ENCODE measurements at regions not wholly inside any gene's neighbourhood (a gene's known extent, or its start where the extent isn't known, plus 50 kb on each side); places are given as distances from the start of the nearest gene placed in this dataset.

GRCh38 chr9:118290116-118290515 lies 585.9 kb downstream of the TLR4 start:
- Histone ChIP-seq H3K9me3 (ENCODE audit: control insufficient read depth, insufficient read depth, low read depth, low read length) (no peaks in the 10 kb centered on the region), H3K4me1 (ENCODE audit: control insufficient read depth, insufficient read depth, low read length) (no peaks in the 10 kb centered on the region), H3K36me3 (ENCODE audit: control insufficient read depth in 2 of 2, insufficient read depth in 1 of 2, low read length in 2 of 2) (no peaks in the 10 kb centered on the region), H3K4me3 (ENCODE audit: low read depth, low read length) (no peak overlapping the region), H3K27ac (ENCODE audit: extremely low read depth, low read depth, low read length) (no peak overlapping the region)
- no peak for TF ChIP-seq KLF9 (tag by site-specific recombination; IDR thresholded peaks at IDR 0.05; ENCODE audit: low read depth)
- TF ChIP-seq ZNF394 (tag by site-specific recombination; IDR thresholded peaks at IDR 0.05; ENCODE audit: borderline replicate concordance): no peak
- no peak for TF ChIP-seq SETDB1 (IDR thresholded peaks at IDR 0.05; ENCODE audit: insufficient read length, low read length)
- no peak for TF ChIP-seq ZNF704 (tag by site-specific recombination; IDR thresholded peaks at IDR 0.05)
- CTCF ChIA-PET: no interaction called here
- POLR2A ChIA-PET: no interaction called here

- ChIA-PET CTCF (no interaction called here), POLR2A (no interaction called here)
- TF ChIP-seq ZNF121 (tag by site-specific recombination; IDR thresholded peaks at IDR 0.05): no peak
- TF ChIP-seq ZNF280D (tag by site-specific recombination; IDR thresholded peaks at IDR 0.05): no peak
- TF ChIP-seq ZNF157 (tag by site-specific recombination; IDR thresholded peaks at IDR 0.05): no peak
- TF ChIP-seq PATZ1 (tag by site-specific recombination; IDR thresholded peaks at IDR 0.05): no peak
- no peak for TF ChIP-seq ZNF837 (tag by site-specific recombination; IDR thresholded peaks at IDR 0.05)
- TF ChIP-seq ZFP69B (tag by site-specific recombination; IDR thresholded peaks at IDR 0.05): no peak
- no peak for TF ChIP-seq ZNF701 (tag by site-specific recombination; IDR thresholded peaks at IDR 0.05)
- TF ChIP-seq ZNF48 (tag by site-specific recombination; IDR thresholded peaks at IDR 0.05): no peak
- no peak for TF ChIP-seq GLIS2 (tag by site-specific recombination; IDR thresholded peaks at IDR 0.05)
- TF ChIP-seq ZSCAN23 (tag by site-specific recombination; IDR thresholded peaks at IDR 0.05): no peak
- TF ChIP-seq, protein P1, sequence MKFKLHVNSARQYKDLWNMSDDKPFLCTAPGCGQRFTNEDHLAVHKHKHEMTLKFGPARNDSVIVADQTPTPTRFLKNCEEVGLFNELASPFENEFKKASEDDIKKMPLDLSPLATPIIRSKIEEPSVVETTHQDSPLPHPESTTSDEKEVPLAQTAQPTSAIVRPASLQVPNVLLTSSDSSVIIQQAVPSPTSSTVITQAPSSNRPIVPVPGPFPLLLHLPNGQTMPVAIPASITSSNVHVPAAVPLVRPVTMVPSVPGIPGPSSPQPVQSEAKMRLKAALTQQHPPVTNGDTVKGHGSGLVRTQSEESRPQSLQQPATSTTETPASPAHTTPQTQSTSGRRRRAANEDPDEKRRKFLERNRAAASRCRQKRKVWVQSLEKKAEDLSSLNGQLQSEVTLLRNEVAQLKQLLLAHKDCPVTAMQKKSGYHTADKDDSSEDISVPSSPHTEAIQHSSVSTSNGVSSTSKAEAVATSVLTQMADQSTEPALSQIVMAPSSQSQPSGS (tag by site-specific recombination; IDR thresholded peaks at IDR 0.05; ENCODE audit: low read depth): no peak
- TF ChIP-seq SP2 (tag by site-specific recombination; IDR thresholded peaks at IDR 0.05): no peak
- TF ChIP-seq ZNF747 (tag by site-specific recombination; IDR thresholded peaks at IDR 0.05): no peak
- no peak for TF ChIP-seq ZBTB8A (tag by site-specific recombination; IDR thresholded peaks at IDR 0.05)
- TF ChIP-seq PRDM6 (tag by site-specific recombination; IDR thresholded peaks at IDR 0.05): no peak
- Histone ChIP-seq H3K4me1 (ENCODE audit: control insufficient read depth, insufficient read depth, low read length) (no peaks in the 10 kb centered on the region), H3K4me3 (ENCODE audit: low read depth, low read length) (no peak overlapping the region), H3K36me3 (ENCODE audit: control insufficient read depth in 2 of 2, insufficient read depth in 1 of 2, low read length in 2 of 2) (no peaks in the 10 kb centered on the region), H3K9me3 (ENCODE audit: control insufficient read depth, insufficient read depth, low read depth, low read length) (no peaks in the 10 kb centered on the region), H3K27ac (ENCODE audit: extremely low read depth, low read depth, low read length) (no peak overlapping the region)
Measured at GRCh38 chr9:118295413-118295812, 591.2 kb downstream of the TLR4 start.

Data from HEK293 (cell line).